RCC 7860 (cell line): ENCODE measurements at regions not wholly inside any gene's neighbourhood (a gene's known extent, or its start where the extent isn't known, plus 50 kb on each side); places are given as distances from the start of the nearest gene placed in this dataset.
A peak's percentile ranks its signal among the peaks of the same experiment; 100 is the strongest.

Experiments
- DNase-seq: peaks from one replicate; pipeline ENCODE4 v3.0.0-alpha.2; 2015; ENCODE audit warnings: low spot score
- FAIRE-seq: peaks from 2 replicates; lab custom pipeline; 2012; peaks lifted over from hg19 to GRCh38; lab: Jason Lieb, UNC

DNA sequence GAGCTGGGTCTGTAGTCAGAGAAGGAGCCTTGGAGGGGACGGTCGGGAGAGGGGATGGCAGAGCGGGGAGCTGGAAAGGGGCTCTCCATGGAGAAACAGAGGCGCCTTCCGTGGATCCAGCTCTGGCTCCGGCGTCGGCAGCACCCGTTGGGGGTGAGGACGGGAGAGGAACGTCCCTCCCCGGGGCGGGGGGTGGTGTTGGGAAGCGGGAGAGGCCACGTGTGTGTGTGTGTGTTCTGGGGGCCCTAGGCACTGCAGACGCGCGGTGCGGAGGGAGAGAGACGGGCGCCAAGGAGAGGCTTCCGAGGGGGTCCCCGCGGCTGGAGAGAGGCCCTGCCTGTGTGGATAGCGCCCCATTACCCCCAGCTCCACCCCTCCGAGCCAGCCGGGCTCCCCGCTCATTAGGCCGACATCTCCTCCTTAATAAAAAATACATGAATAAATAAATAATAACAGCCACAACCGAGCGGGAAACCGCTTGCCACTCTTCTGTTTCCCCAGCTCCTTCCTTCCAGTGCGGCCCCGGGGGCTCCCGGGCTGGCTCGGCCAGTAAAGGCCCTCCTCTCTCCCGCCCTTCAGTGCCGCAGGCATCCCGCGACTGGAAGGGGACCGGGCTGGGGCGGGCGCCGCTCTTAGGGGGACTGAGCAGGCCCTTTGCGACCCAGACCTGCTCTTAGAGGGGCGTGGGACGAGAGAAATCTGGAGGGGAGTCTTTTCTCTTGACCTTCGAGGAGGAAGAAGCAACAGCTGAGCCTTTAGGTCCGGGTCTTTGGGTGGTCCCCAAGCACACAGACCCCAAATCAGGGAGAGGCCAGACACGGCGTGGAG lies 71.3 kb upstream of the ARAP3 start:
- FAIRE-seq: no peak
- no peak for DNase-seq

DNA sequence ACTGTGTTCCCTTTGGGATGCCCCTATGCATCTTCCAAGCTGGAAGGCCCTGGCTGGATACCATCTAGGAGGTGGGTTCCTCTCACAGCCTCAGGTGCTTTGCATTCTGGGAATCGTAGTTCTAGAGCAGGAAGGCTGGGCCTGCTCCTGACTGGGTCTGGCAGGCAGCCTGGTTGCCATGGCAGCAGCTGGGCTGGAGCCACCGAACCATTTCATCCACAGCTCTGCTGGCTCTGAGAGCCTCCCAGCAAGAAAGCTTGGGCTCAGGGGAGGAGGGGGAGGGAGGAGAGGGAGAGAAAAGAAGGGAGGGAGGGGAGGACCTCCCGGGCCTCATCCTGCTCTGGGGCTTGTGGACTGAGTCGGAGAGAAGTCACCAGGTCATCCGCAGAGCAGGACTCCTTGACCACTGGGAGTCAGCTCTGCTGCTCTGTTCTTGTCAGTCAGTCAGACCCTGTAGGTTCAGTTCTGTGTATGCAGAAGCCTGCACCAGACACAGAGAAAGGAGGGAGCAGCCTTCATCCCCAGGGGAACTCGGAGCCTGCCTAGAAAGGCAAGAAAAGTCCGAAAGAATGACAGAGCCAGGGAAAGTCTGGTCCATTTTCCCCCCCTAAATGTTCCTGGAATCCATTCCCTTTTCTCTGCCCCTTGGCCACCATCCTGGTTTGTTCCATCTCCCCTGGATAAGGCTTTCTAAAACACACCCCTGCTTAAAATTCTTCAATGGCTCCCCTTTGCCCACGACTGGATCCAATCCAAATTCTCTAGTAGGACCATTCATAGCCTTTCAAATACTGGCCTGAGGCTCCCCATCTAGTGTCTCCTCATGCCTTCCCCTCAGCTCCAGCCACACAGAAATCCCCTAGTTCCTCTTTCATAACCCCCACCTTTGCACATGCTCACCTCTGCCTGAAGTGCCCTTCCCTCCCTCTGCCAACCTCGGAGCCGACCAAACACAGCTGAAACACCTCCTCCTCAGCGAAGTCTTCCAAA lies 65.4 kb upstream of the ARAP3 start:
- FAIRE-seq (peak; percentile 53), DNase-seq (peak; percentile 72)

GRCh38 chr5:141746395-141746794 lies 64.4 kb upstream of the ARAP3 start:
- FAIRE-seq (no peak), DNase-seq (no peak)

DNA sequence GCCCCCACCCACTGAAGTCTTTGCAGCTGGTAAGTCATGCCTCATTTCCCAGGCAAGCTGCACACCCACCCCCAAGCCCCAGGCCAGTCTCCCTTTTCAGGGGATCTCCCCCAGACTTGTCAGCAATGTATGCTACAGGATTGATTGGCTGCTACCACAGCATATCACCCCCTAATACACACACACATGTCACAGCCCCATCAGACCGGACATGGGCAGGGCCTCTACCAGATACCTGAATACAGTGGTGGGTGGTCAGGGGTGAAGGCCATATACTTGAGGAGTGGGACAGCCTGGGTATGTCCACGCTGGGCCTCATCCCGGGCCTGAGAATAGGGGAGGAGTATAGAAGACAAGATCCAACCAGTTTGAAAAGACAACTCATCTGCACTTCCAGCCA lies 63.4 kb upstream of the ARAP3 start:
- FAIRE-seq: no peak

GRCh38 chr5:141743866-141744272 lies 61.8 kb upstream of the ARAP3 start:
- DNase-seq: no peak
- FAIRE-seq: no peak

More for the DNA sequence above, 63.4 kb upstream of the ARAP3 start:
- no peak for DNase-seq

DNA sequence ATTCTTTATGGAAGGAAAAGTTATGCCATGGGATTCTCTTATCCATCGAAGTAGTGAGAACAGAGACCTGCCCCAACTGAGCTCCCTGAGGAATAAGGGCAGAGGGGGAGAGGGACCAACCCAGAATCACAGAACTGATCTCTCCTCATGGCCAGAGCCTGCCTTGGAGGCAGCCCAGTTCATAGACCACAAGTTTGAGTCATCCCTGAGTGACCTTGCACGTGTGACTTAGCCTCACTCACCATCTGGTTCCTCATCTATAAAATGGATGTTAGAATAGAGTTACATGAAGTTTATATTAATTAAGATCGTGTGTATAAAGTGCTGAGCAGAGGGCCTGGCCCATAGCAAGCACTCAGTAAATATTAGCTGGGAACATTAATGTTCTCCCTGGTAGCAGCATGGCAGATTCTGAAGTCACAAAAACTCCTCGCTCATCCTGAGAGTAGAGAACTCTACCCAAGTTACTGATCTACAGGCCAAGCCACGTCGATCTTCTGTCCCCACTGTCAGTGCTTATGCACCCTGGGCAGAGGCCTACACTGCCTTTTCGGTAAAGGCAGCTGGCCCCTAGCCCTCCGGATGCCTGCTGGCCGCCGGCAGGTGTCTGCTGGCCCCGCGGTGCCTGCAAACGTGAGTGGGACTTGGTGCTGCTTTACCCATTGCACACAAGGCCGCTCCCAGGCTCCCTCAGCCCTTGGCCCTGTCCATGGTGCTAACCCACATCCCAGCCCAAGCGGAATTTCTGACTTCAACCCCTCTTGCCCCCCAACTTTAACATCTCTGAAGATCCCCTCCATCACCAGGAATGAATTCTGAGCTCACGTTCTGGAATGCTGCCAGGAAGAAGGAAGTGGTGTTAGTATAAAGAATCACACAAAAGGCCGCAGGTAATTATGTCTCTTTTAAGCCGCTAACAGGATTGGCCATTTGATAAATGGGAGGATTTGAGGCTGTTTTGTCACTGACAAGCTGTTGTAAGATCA lies 61.1 kb upstream of the ARAP3 start:
- no peak for FAIRE-seq
- no peak for DNase-seq

DNA sequence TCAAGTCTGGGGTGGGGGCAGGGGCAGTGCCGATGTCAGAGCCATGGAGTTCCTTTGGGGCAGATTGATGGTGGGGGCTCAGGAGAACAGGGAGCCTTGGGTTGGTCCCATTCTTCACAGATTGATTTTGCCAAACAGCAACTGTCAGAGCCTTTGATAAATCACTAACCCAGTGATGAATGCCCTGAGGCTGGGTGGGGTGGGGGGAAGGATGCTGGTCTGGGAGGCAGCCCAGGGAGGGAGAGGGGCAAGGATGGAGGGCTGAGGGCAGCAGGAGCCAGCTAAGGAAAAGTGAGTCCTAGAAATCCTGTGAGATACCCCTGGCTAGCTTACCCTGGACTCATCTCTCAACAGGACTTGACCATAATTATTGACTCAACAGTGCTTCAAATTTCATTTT lies 60.1 kb upstream of the ARAP3 start:
- no peak for DNase-seq
- FAIRE-seq: no peak

GRCh38 chr5:141740885-141741284 lies 58.9 kb upstream of the ARAP3 start:
- no peak for DNase-seq
- no peak for FAIRE-seq

DNA sequence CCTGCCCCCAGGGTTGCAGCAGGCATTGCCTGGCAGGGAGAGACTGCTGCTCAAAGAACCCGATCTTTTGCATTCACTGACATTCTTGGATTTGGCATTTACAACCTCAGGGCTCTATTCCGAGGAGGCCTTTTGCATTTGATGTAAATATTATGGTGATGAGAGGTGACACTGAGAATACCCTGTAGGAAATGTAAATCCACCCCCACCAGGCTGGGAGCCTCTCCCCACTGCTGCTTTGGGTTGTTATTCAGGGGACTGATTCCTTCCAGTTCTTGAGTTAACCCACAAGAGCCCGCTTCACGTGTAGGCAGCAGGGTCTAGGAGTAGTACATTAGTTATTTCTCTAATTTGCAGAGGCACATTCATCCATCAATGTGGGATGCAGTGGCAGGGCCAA lies 55.5 kb upstream of the ARAP3 start:
- DNase-seq (no peak), FAIRE-seq (no peak)

DNA sequence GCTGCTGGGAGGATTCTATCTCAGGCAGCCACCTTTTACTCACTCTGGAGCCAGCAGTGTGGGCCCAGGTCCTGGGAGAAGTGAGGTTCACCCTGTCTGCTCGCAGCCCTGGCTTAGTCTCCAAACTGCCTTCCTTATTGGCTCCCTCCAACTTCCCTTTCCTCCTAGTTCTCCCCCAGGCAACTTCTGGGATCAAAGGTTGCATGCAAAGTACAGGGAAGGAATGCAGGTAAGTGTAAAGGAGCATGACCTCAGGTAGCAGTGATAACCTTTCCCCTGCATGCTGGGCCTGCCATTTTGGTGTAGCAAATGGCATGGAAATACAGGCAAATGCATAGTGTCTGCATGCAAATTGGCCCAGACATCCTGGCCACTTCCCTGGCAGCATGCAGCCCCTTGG lies 53.8 kb upstream of the ARAP3 start:
- DNase-seq (no peak), FAIRE-seq (no peak)

GRCh38 chr5:141734501-141735229 lies 52.6 kb upstream of the ARAP3 start:
- no peak for DNase-seq
- FAIRE-seq: no peak

DNA sequence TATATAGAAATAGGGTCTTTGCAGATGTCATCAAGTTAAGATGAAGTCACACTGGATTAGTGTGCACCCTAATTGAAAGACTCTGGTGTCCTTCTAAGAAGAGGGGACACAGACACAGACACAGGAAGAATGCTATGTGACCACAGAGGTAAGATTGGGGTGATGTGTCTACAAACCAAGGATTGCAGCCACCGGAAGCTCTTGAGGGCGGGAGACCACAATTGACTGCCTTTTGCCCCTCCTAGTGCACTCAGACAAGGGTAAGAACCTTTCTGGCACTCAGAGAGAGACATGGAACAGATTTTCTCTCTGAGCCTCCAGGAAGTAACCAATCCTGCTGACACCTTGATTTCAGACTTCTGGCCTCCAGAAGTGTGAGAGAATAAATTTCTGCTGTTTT lies 51.2 kb upstream of the ARAP3 start:
- DNase-seq (no peak), FAIRE-seq (no peak)

GRCh38 chr5:141732417-141732816 lies 50.4 kb upstream of the ARAP3 start:
- FAIRE-seq: no peak
- DNase-seq: no peak
